Keratinocyte (primary cell): ENCODE measurements at regions not wholly inside any gene's neighbourhood (a gene's known extent, or its start where the extent isn't known, plus 50 kb on each side); places are given as distances from the start of the nearest gene placed in this dataset.

Source experiments
- EZH2 ChIP-seq: IDR thresholded peaks from one replicate; pipeline ENCODE4 v1.6.1; 2012; ENCODE audit warnings: inconsistent platforms, mild to moderate bottlenecking, low read length, moderate library complexity
- TF ChIP-seq, protein P1 (sequence below), 3 experiments: IDR thresholded peaks in 1 of 3; conservative IDR thresholded peaks in 1 of 3; optimal IDR thresholded peaks in 1 of 3; 2 replicates in 2 of 3; 3 replicates in 1 of 3; pipeline versions ENCODE3 to v1.5.1; 2011; ENCODE audit warnings: low read length in 3 of 3, mild to moderate bottlenecking in 3 of 3, moderate library complexity in 2 of 3, control low read depth in 1 of 3, inconsistent platforms in 1 of 3; ENCODE audit not compliant: insufficient read depth in 2 of 3; ENCODE audit errors: extremely low read depth in 1 of 3

DNA sequence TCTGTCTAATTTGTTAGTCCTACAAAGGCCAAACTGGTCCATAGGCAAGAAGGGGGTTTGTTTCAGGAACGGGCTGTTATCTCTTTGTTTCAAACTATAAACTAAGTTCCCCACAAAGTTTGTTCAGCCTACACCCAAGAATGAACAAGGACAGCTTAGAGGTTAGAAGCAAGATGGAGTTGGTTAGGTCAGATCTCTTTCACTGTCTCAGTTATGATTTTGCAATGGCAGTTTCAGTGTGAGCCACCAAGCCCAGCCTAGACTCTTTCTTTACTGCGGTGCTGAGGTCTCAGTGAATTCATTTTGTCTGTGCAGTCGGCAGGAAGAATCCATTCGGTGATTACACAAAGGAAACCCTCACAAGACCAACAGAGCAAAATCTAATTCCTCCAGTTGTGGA, 56.6 kb upstream of the ABCC4 start:
- TF ChIP-seq, protein P1, sequence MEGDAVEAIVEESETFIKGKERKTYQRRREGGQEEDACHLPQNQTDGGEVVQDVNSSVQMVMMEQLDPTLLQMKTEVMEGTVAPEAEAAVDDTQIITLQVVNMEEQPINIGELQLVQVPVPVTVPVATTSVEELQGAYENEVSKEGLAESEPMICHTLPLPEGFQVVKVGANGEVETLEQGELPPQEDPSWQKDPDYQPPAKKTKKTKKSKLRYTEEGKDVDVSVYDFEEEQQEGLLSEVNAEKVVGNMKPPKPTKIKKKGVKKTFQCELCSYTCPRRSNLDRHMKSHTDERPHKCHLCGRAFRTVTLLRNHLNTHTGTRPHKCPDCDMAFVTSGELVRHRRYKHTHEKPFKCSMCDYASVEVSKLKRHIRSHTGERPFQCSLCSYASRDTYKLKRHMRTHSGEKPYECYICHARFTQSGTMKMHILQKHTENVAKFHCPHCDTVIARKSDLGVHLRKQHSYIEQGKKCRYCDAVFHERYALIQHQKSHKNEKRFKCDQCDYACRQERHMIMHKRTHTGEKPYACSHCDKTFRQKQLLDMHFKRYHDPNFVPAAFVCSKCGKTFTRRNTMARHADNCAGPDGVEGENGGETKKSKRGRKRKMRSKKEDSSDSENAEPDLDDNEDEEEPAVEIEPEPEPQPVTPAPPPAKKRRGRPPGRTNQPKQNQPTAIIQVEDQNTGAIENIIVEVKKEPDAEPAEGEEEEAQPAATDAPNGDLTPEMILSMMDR (optimal IDR thresholded peaks at IDR 0.05 in 1 of 3, IDR thresholded peaks at IDR 0.05 in 1 of 3, conservative IDR thresholded peaks at IDR 0.05 in 1 of 3; ENCODE audit: extremely low read depth in 1 of 3, insufficient read depth in 2 of 3, low read length in 3 of 3) = no peak
- no peak for TF ChIP-seq EZH2
